Panc1 (cell line): ENCODE measurements at regions not wholly inside any gene's neighbourhood (a gene's known extent, or its start where the extent isn't known, plus 50 kb on each side); places are given as distances from the start of the nearest gene placed in this dataset.
A peak's percentile ranks its signal among the peaks of the same experiment; 100 is the strongest.

Experiments used
- ATAC-seq: fragments of 200-7000 bp; cut with Tn5 transposase; 2 replicates; pipeline ENCODE4 v1.9.1; 2020; ENCODE audit warnings: mild to moderate bottlenecking, moderate library complexity
- BruUV-seq: library from RNA; stranded (reverse); fragments of 400-500 nt; replicated peaks from 2 replicates; lab custom pipeline; 2021; lab: Mats Ljungman, UMichigan
- CTCF ChIA-PET: fragments of 300-600 bp; sonication (Branson Sonifier 250); formaldehyde crosslinking; loops from one replicate; lab custom pipeline; 2022; ENCODE audit warnings: antibody characterized with exemption; lab: Charles Lee
- POLR2A ChIA-PET: fragments of 300-600 bp; sonication (Branson Sonifier 250); formaldehyde crosslinking; loops from one replicate; lab custom pipeline; 2022; ENCODE audit warnings: antibody characterized with exemption; lab: Charles Lee
- DNase-seq: peaks from one replicate; pipeline ENCODE4 v3.0.0-alpha.2; 2010; ENCODE audit warnings: low read depth, low spot score
- H3K27ac ChIP-seq: 2 replicates; pipeline ENCODE4 v1.5.1; 2011; ENCODE audit warnings: mild to moderate bottlenecking, low read length, inconsistent platforms
- H3K27me3 ChIP-seq: fragments of 200-500 bp; sonication (Bioruptor generic); 2 replicates; pipeline ENCODE4 v1.6.0; 2014; ENCODE audit warnings: low read length, inconsistent platforms; ENCODE audit not compliant: control insufficient read depth, insufficient read depth
- H3K36me3 ChIP-seq: fragments of 200-500 bp; sonication (Bioruptor generic); 2 replicates; pipeline ENCODE4 v1.5.1; 2014; ENCODE audit warnings: inconsistent platforms, mild to moderate bottlenecking, low read length, moderate library complexity; ENCODE audit not compliant: control insufficient read depth, insufficient read depth
- H3K4me1 ChIP-seq: 2 replicates; pipeline ENCODE4 v1.5.1; 2011; ENCODE audit warnings: inconsistent platforms, mild to moderate bottlenecking, low read length, moderate library complexity; ENCODE audit not compliant: control insufficient read depth, insufficient read depth
- H3K4me3 ChIP-seq, 2 experiments: 2 replicates each; pipeline ENCODE4 v1.5.1; 2011 to 2012; ENCODE audit warnings: low read depth in 2 of 2, low read length in 2 of 2, mild to moderate bottlenecking in 2 of 2, inconsistent platforms in 1 of 2, moderate library complexity in 1 of 2
- H3K9me3 ChIP-seq: fragments of 200-500 bp; sonication (Bioruptor generic); 2 replicates; pipeline ENCODE4 v1.5.1; 2014; ENCODE audit warnings: low read depth, mild to moderate bottlenecking, inconsistent platforms, low read length, moderate library complexity; ENCODE audit not compliant: control insufficient read depth, insufficient read depth
- CTCF ChIP-seq: fragments of 450-650 bp; IDR thresholded peaks from 2 replicates; pipeline ENCODE4 v1.5.1; 2017; ENCODE audit warnings: mild to moderate bottlenecking
- POLR2AphosphoS5 ChIP-seq: IDR thresholded peaks from 2 replicates; pipeline ENCODE4 v1.6.1; 2012; ENCODE audit warnings: mild to moderate bottlenecking, low read depth, low read length, moderate library complexity
- REST ChIP-seq, 2 experiments: IDR thresholded peaks; 2 replicates each; pipeline ENCODE4 v1.6.1; 2011 to 2012; ENCODE audit warnings: low read depth in 2 of 2, control low read depth in 1 of 2, low read length in 1 of 2, mild to moderate bottlenecking in 1 of 2, moderate library complexity in 1 of 2; ENCODE audit not compliant: insufficient read depth in 1 of 2
- SIN3A ChIP-seq: IDR thresholded peaks from 2 replicates; pipeline ENCODE4 v1.6.1; 2012; ENCODE audit warnings: low read depth, mild to moderate bottlenecking, low read length, moderate library complexity, borderline replicate concordance; ENCODE audit not compliant: insufficient read depth
- TCF7L2 ChIP-seq: IDR thresholded peaks from 2 replicates; pipeline ENCODE4 v1.6.1; 2011; ENCODE audit warnings: mild to moderate bottlenecking, low read depth, low read length, inconsistent platforms
- in situ Hi-C: cut with HindIII; loops from 2 replicates; pipeline ENCODE4 v1.10.0; 2016; ENCODE audit warnings: low sequenced_read_pairs, low pct_unique_long_range_greater_than_20kb
- intact Hi-C: fragments of 100-400 bp; cut with micrococcal nuclease; formaldehyde crosslinking; loops from one replicate; pipeline ENCODE4 v1.10.0; 2022; ENCODE audit not compliant: unreplicated experiment

GRCh38 chr6:164523087-164523654 is 786.2 kb downstream of the C6orf118 start:
- no peaks in the 10 kb centered on the region for H3K4me1 ChIP-seq
- H3K9me3 ChIP-seq: no peaks in the 10 kb centered on the region
- H3K36me3 ChIP-seq: no peaks in the 10 kb centered on the region
- DNase-seq (no peak), ATAC-seq (no peak)
- POLR2A ChIA-PET: no interaction called here
- BruUV-seq: no TSS peak
- CTCF ChIA-PET: no interaction called here
- H3K27me3 ChIP-seq: no peaks in the 10 kb centered on the region
- no peak overlapping the region for H3K4me3 ChIP-seq
- intact Hi-C loops (no loop called here), in situ Hi-C loops (no loop called here)
- no peak overlapping the region for H3K27ac ChIP-seq
- no peak for TF ChIP-seq TCF7L2

GRCh38 chr6:164520916-164521315 is 788.5 kb downstream of the C6orf118 start:
- Histone ChIP-seq H3K4me1 (no peaks in the 10 kb centered on the region), H3K4me3 (no peak overlapping the region), H3K27me3 (no peaks in the 10 kb centered on the region), H3K36me3 (no peaks in the 10 kb centered on the region), H3K9me3 (no peaks in the 10 kb centered on the region), H3K27ac (no peak overlapping the region)
- CTCF ChIA-PET: no interaction called here
- ATAC-seq: no peak
- intact Hi-C loops: no loop called here
- DNase-seq: no peak
- POLR2A ChIA-PET: no interaction called here
- no TSS peak for BruUV-seq
- in situ Hi-C loops: no loop called here
- no peak for TF ChIP-seq TCF7L2
- TF ChIP-seq CTCF: no peak
- no peak for TF ChIP-seq REST (IDR thresholded peaks at IDR 0.05; ENCODE audit: insufficient read depth in 1 of 2, low read depth in 2 of 2, low read length in 1 of 2)
- no peak for TF ChIP-seq POLR2AphosphoS5
- no peak for TF ChIP-seq SIN3A

- CTCF ChIA-PET: no interaction called here
These were observed 802.0 kb downstream of the C6orf118 start for GRCh38 chr6:164507206-164507940.

More at GRCh38 chr6:164507206-164507940, 802.0 kb downstream of the C6orf118 start:
- BruUV-seq: no TSS peak
- no peak for ATAC-seq
- H3K4me3 ChIP-seq: peak overlapping the region in 1 of 2 experiments; percentile 8; a peak in 1 of 4 replicates
- no peak for DNase-seq
- intact Hi-C loops: no loop called here
- no peaks in the 10 kb centered on the region for H3K4me1 ChIP-seq
- H3K36me3 ChIP-seq: no peaks in the 10 kb centered on the region
- no peaks in the 10 kb centered on the region for H3K9me3 ChIP-seq
- in situ Hi-C loops: no loop called here
- no peak for TF ChIP-seq TCF7L2
- no peak for TF ChIP-seq SIN3A
- TF ChIP-seq REST (IDR thresholded peaks at IDR 0.05; ENCODE audit: insufficient read depth in 1 of 2, low read depth in 2 of 2, low read length in 1 of 2): no peak
- no peak for TF ChIP-seq CTCF
- TF ChIP-seq POLR2AphosphoS5: no peak
- no peaks in the 10 kb centered on the region for H3K27me3 ChIP-seq
- POLR2A ChIA-PET: no interaction called here
- no peak overlapping the region for H3K27ac ChIP-seq
